ENCODE measurements at regions not wholly inside any gene's neighbourhood (a gene's known extent, or its start where the extent isn't known, plus 50 kb on each side); places are given as distances from the start of the nearest gene placed in this dataset.

- no peak for TF ChIP-seq CTCF (IDR thresholded peaks at IDR 0.05)
- ATAC-seq (ENCODE audit: low FRiP score) (no peak), DNase-seq (ENCODE audit: low spot score) (no peak)
Observed at GRCh38 chr2:194718881-194719280, 938.1 kb upstream of the SLC39A10 start.

- no peak for ATAC-seq (ENCODE audit: low FRiP score)
- no peak for TF ChIP-seq CTCF (IDR thresholded peaks at IDR 0.05)
- DNase-seq (ENCODE audit: low spot score) = no peak
Observed at GRCh38 chr2:194714541-194714940, 942.5 kb upstream of the SLC39A10 start.

GRCh38 chr2:194709840-194710239 is 947.2 kb upstream of the SLC39A10 start:
- ATAC-seq (ENCODE audit: low FRiP score) = no peak
- no peak for TF ChIP-seq CTCF (IDR thresholded peaks at IDR 0.05)
- no peak for DNase-seq (ENCODE audit: low spot score)

GRCh38 chr2:194706179-194706578 is 950.8 kb upstream of the SLC39A10 start:
- ATAC-seq (ENCODE audit: low FRiP score) (no peak), DNase-seq (ENCODE audit: low spot score) (no peak)
- TF ChIP-seq CTCF (IDR thresholded peaks at IDR 0.05) = no peak

GRCh38 chr2:194705398-194705797 is 951.6 kb upstream of the SLC39A10 start:
- no peak for TF ChIP-seq CTCF (IDR thresholded peaks at IDR 0.05)
- no peak for ATAC-seq (ENCODE audit: low FRiP score)
- no peak for DNase-seq (ENCODE audit: low spot score)

- ATAC-seq (ENCODE audit: low FRiP score) (no peak), DNase-seq (ENCODE audit: low spot score) (no peak)
- TF ChIP-seq CTCF (IDR thresholded peaks at IDR 0.05) = no peak
Observed at GRCh38 chr2:194700726-194701125, 956.3 kb upstream of the SLC39A10 start.

GRCh38 chr2:194700116-194700515 is 956.9 kb upstream of the SLC39A10 start:
- ATAC-seq (ENCODE audit: low FRiP score) = no peak
- DNase-seq (ENCODE audit: low spot score) = no peak
- TF ChIP-seq CTCF (IDR thresholded peaks at IDR 0.05) = no peak

Data from omental fat pad (tissue), 3 donors.